Amniotic epithelial cell (primary cell): ENCODE measurements at regions not wholly inside any gene's neighbourhood (a gene's known extent, or its start where the extent isn't known, plus 50 kb on each side); places are given as distances from the start of the nearest gene placed in this dataset.

ENCODE experiments used
- DNase-seq: peaks from one replicate; pipeline ENCODE4 v3.0.0-alpha.2; 2010; ENCODE audit warnings: low read depth

DNA sequence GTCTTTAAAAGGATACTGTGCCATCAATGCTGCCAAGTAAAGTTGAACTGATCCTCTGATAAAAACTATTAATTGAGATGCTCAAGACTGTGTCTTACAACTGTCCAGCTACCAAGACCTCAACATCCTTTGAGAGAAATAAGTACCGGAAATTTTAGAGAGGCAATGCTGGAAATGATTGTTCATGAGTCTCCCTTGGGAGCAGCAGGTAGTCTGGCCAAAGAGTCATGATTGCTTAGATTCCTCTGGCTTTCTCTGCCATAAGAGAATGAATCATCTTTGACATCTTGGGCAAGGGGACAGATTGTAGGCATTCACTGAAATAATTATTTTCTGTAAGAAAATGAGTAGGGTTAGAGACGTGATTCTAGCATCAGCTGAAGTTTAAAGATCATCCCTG is 466.6 kb upstream of the DAB2 start:
- no peak for DNase-seq

GRCh38 chr5:39880985-39881384 is 456.2 kb upstream of the DAB2 start:
- no peak for DNase-seq

DNA sequence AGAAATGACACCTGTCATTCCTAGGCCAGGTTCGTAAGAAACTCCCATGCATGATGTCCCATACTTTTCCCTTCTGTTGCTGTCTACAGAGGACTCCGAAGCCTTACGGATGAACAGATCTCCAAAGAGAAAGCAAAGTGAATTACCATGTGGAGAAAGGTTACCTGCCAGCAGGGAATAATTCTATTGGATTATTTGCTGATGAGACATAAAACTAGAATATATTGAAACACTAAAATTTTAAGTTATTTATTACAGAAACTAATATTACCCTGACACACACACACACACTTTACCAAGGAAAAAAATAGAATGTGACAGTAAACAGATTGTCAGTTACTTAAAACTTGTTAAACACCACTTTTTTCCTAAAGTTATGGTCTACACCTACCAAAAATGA is 452.7 kb upstream of the DAB2 start:
- no peak for DNase-seq

GRCh38 chr5:39876146-39876545 is 451.4 kb upstream of the DAB2 start:
- peak; percentile 30 for DNase-seq

DNA sequence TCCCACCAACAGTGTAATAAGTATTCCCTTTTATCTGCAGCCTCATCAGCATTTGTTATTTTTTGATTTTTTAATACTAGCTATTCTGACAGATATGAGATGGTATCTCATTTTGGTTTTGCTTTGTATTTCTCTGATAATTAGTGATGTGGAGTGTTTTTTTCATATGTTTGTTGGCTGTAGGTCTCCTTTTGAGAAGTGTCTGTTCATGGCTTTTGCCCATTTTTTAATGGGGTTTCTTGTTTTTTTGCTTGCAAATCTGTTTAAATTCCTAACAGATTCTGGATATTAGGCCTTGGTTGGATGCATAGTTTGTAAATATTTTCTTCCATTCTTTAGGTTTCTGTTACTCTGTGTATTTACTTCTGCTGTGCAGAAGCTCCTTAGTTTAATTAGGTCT is 445.4 kb upstream of the DAB2 start:
- DNase-seq: no peak

DNA sequence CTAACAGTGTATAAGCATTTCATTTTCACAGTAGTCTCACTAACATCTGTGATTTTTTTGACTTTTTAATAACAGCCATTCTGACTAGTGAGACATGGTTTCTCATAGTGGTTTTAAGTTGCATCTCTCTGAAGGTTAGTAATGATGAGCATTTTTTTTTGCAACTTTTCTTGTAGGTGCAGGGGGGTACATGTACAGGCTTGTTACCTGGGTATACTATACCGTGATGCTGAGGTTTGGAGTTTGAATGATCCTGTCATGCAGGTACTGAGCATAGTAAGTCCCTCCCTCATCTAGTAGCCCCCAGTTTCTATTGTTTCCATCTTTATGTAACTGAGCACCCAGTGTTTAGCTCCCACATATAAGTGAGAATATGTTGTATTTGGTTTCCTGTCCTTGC is 444.6 kb upstream of the DAB2 start:
- no peak for DNase-seq

DNA sequence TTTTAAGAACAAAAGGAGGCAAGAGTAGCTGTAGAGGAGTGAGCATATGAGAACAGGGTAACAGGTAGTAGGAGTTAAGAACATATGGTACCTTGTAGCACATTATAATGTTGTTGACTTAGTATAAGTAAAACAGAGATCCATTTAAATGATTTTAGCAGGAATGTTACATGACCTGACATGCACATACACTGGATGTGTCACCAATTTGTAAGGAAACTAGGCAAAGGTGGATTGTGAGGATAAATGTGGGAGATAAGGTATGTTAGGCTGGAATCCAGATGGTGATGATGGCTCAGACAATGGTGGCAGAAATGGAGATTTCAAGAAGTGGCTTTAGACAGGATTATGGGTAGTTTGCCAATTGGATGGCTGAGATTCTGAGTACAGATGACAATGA is 443.1 kb upstream of the DAB2 start:
- DNase-seq: no peak

DNA sequence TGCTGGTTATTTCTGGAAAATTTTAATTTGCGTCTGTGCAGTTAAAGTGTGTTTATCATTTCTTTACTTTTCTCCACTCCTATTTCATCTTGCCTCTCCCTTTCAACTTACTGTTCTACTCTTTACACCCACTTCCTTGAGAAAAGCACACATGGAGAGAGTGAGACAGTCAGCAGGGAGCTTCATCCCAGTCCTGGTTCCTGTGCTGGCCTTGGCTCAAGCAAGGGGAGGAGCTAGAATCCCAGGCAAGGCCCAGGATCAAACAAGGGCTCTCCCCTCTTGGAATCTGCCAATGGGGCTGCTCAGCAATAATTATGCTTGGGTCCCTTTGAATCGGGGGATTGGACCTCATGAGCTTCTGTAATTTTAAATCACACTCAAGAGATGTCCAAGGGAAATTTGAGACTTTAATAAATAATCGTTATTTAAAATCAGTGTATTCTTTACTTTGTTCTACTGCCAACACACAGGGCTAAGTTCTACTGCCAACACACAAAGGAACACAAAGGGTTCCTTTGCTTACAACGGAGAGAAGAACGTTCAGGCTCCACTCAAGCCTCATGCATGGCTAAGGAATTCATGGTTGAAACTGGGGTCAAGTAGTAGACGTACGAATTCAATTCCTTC is 439.3 kb upstream of the DAB2 start:
- no peak for DNase-seq

GRCh38 chr5:39857041-39857440 is 432.3 kb upstream of the DAB2 start:
- peak; percentile 1 for DNase-seq

DNA sequence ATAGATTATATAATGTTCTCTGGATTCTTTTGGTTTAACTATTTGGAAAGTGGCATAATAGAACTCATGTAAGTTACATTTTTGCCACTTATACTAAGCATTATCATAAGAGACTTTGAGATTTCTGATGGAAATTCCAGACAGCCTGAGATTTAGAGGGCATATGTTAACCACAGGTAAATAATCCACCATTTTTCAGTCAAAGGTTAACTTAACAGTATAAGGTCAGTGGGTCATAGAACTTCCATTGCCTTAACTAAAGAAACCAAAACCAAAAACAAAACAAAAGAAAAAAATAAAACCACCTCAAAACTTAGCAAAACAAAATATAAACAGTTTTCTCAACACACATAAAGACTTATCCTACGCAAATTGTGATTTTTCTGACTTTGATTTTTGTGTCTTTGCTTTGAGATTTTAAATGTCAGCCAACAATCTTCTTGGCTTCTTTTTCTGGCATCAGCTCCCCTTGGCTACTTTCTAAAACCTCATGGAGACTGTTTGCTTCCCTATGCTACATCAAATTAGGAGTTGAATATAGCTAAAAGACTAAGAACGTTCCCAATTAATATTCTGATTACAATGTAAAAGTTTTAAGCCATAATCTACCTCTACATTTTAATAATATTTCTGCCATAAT is 430.1 kb upstream of the DAB2 start:
- no peak for DNase-seq

DNA sequence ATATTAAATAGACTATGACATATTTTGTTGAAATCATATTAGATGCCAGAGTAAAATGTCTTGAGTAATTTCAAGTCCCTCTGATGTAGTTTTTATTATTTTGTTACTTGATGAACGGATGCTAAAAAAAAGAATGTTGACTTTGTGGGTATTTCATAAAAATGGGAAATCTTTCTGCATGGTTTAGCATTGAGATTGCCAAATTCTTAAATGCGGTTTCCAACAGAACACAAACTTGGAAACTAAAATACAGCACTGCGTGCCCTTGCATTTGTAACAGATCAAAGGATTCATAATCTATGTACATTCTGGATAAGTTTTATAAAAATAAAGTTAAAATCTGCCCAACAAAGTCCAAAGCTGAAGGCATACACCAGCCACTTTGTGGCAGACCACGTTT is 425.5 kb upstream of the DAB2 start:
- no peak for DNase-seq

DNA sequence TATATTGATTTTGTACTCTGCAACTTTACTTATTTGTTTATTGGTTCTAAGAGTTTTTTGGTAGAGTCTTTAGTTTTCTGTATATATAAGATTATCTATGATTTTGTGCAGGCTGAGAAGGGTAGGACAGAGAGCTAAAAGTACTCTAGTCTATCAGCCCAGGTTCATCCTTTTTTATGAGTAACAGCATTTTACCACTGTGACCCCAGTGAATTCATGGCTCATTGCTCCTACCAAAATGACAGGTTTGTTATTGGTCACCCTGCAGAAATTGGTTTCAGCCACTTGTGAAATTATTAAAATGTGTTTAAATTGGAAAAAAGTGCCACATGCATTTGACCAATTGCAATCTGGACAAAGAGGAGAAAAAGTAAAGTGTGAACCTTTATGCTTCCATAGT is 421.4 kb upstream of the DAB2 start:
- DNase-seq: no peak

DNA sequence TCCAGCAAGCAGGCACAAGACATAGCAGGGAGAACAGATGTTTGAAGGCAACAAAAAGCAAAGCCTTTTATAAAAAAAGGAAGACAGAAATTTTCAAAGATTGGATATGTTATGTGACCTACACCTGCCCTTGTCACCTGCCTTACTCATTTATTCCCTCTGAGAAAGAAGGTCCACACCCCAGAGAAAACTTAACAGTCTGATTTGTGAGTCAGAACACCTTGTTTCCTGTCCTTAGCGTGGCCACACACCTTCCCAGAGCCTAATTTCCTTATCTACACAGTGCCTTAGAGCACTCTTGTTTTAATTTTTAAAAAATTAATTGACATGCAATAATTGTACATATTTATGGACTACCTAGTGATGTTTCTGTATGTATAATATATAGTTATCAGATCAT is 419.0 kb upstream of the DAB2 start:
- DNase-seq: no peak

- peak; percentile 31 for DNase-seq
Measured at GRCh38 chr5:39835371-39835770, 410.6 kb upstream of the DAB2 start.

- no peak for DNase-seq
Measured at GRCh38 chr5:39829441-39829840, 404.7 kb upstream of the DAB2 start.

GRCh38 chr5:39826051-39826450 is 401.3 kb upstream of the DAB2 start:
- no peak for DNase-seq

GRCh38 chr5:39825301-39825700 is 400.5 kb upstream of the DAB2 start:
- DNase-seq: no peak

- DNase-seq: no peak
Measured at GRCh38 chr5:39822020-39822419, 397.2 kb upstream of the DAB2 start.

- peak; percentile 10 for DNase-seq
Measured at GRCh38 chr5:39816866-39817265, 392.1 kb upstream of the DAB2 start.

DNA sequence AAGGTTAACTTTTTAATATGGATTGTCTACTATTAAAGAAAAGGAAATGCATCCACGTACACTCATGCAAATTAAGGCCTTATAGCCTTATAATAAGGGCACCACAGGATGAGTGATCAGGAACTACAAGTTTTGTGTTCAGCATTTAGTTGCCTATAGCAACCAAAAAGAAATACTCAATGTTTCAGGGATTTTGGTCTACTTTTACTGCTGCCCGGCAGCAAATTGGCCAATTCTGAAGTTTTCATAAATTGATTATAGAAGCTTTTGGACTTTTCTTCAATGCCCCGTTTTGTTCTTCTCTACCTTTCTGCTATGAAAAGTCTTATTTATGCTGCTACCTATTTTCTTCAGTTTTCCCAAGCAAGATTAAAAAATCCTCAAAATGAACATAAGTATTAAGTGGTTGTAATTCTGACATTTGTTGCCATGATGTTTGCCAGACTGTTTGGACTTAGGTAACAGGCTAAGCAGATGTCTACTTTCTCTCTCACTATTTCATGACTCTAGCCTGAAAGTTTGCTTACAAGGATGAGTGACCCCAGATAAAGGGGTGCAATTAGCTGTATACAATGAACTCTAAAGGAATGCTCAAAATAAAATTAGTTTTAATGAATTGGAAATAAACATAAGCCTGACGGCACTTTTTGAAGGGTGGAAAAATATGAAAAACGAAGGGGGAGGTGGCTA is 391.5 kb upstream of the DAB2 start:
- DNase-seq: peak; percentile 68

DNA sequence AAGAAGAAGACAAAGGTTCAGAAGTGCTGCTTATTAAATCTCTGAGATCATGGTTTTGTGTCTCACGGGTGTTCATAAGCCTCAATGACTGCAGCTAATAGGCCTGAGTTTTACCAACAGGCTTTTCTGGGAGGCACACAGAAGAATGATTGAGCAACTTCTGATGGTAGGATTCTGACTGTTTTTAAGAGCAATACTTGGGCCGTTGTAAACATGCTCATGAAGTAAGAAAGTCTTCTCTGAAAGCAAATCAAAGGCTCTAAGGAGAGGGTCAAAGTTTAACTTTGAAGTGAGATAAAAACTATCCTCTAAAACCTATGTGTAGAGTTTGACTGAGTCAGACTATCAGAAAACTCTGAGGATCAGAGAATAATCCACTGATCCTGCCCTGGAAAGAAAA is 390.9 kb upstream of the DAB2 start:
- peak; percentile 76 for DNase-seq

- no peak for DNase-seq
Measured at GRCh38 chr5:39811381-39811780, 386.6 kb upstream of the DAB2 start.

DNA sequence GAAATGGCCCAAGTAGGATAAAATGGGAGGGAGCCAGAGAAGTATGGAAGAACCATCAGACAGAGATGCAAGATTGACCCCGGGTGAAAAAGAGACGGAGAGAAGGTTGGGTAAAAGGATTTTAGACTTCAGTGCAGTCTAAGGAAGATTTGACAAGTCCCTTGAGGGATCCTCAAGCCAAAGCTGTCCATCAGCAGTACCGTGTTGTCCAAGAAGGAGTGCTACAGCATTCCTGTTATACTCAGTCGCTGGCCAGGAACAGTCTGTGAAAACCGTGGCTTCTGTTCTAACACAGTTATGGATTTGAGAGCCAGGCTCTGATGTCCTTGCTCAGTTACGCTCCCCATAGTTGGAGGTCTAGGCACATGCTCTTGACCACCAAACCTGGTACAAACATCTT is 383.9 kb upstream of the DAB2 start:
- no peak for DNase-seq

DNA sequence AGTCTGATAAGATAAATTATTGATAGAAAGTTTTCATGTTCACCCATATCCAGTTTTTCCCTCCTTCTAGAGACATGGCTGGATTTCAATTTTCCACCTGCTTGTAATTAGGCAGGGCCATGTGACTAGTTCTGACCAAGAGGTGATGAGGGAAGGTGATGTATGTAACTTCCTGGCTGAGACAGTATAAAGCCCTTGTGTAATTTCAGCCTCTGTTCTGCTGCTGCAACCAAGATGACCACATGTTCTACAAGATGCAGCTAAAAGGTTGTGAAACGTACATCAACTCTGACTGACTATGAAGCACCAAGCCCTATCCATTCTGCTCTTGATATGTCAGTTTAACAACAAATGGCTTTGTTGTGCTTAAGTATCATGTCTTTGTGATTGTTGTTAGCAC is 376.5 kb upstream of the DAB2 start:
- peak; percentile 43 for DNase-seq
